CD4-positive, alpha-beta T cell (primary cell): ENCODE measurements at regions not wholly inside any gene's neighbourhood (a gene's known extent, or its start where the extent isn't known, plus 50 kb on each side); places are given as distances from the start of the nearest gene placed in this dataset.

Experiments
- ATAC-seq: fragments of 200-7000 bp; cut with Tn5 transposase; one replicate; pipeline ENCODE4 v1.10.0; 2022; ENCODE audit warnings: mild to moderate bottlenecking; ENCODE audit not compliant: poor library complexity
- CTCF ChIA-PET: fragments of 350-600 bp; sonication (Branson Sonifier 250); formaldehyde crosslinking; loops from one replicate; lab custom pipeline; 2021; ENCODE audit warnings: antibody characterized with exemption, inconsistent platforms; lab: Charles Lee
- POLR2A ChIA-PET: fragments of 350-600 bp; sonication (Branson Sonifier 250); formaldehyde crosslinking; loops from one replicate; lab custom pipeline; 2021; ENCODE audit warnings: antibody characterized with exemption, inconsistent platforms; lab: Charles Lee
- DNase-seq, 14 experiments: peaks; one replicate each; pipeline ENCODE4 v3.0.0-alpha.2; 2013 to 2020; ENCODE audit warnings: mixed read lengths in 2 of 14
- H3K27ac ChIP-seq, 2 donors: one replicate each; pipeline versions ENCODE4 v1.5.1 to v1.7.0; 2013; ENCODE audit warnings: low read length in 2 of 2, low read depth in 1 of 2, mild to moderate bottlenecking in 1 of 2
- H3K27me3 ChIP-seq, 2 experiments: 1 replicate in 1 of 2; 2 replicates in 1 of 2; pipeline versions ENCODE4 v1.6.1 to v1.7.0; 2013; ENCODE audit warnings: low read length in 2 of 2, control low read depth in 1 of 2, mild to moderate bottlenecking in 1 of 2, moderate library complexity in 1 of 2; ENCODE audit not compliant: insufficient read depth in 2 of 2, control insufficient read depth in 1 of 2
- H3K36me3 ChIP-seq: one replicate; pipeline ENCODE4 v1.6.1; 2013; ENCODE audit warnings: low read length, control low read depth; ENCODE audit not compliant: insufficient read depth
- H3K4me1 ChIP-seq: one replicate; pipeline ENCODE4 v1.6.1; 2013; ENCODE audit warnings: low read length, control low read depth; ENCODE audit not compliant: insufficient read depth
- H3K4me3 ChIP-seq: one replicate; pipeline ENCODE4 v1.5.1; 2013; ENCODE audit warnings: mild to moderate bottlenecking, low read length, moderate library complexity
- H3K9me3 ChIP-seq, 2 experiments: 1 replicate in 1 of 2; 2 replicates in 1 of 2; pipeline versions ENCODE4 v1.6.1 to v1.7.0; 2013; ENCODE audit warnings: low read length in 2 of 2, mild to moderate bottlenecking in 2 of 2, control low read depth in 1 of 2, moderate library complexity in 1 of 2; ENCODE audit not compliant: control insufficient read depth in 1 of 2, insufficient read depth in 1 of 2
- H3K27ac Mint-ChIP-seq: one replicate; pipeline ENCODE4 v1.8.0; 2020; ENCODE audit warnings: mixed read lengths
- H3K27me3 Mint-ChIP-seq: one replicate; pipeline ENCODE4 v1.8.0; 2021; ENCODE audit warnings: mixed read lengths
- H3K36me3 Mint-ChIP-seq: one replicate; pipeline ENCODE4 v1.8.0; 2021; ENCODE audit warnings: low read depth, mixed read lengths
- H3K4me1 Mint-ChIP-seq: one replicate; pipeline ENCODE4 v1.8.0; 2021; ENCODE audit warnings: low read depth, mixed read lengths
- H3K4me3 Mint-ChIP-seq: one replicate; pipeline ENCODE4 v1.8.0; 2020; ENCODE audit warnings: mild to moderate bottlenecking, mixed read lengths
- H3K9me3 Mint-ChIP-seq: one replicate; pipeline ENCODE4 v1.8.0; 2020; ENCODE audit warnings: mixed read lengths
- intact Hi-C, 2 experiments: fragments of 100-400 bp; cut with DNase I in 1 of 2; cut with micrococcal nuclease in 1 of 2; formaldehyde crosslinking; loops; one replicate each; pipeline versions ENCODE4 v1.15.1 to v1.9.0; 2023 to 2025; cut with DNase I, micrococcal nuclease
- TF ChIP-seq, protein P1 (sequence below): fragments of 200-600 bp; IDR thresholded peaks from one replicate; pipeline ENCODE4 v1.8.0; 2022; ENCODE audit warnings: antibody characterized with exemption, mild to moderate bottlenecking

DNA sequence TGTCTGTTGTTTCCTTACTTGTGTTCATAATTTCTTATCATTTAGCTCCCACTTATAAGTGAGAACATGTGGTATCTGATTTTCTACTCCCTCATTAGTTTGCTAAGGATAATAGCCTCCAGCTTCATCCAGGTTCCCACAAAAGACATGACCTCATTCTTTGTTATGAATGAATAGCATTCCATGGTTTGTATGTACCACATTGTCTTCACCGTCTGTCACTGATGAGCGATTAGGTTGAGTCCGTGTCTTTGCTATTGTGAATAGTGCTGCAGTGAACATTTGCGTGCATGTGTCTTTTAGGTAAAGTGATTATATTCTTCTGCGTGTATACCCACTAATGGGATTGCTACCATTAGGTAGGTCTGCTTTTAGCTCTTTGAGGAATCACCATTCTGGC, 624.3 kb upstream of the EPHA5 start:
- no peaks in the 10 kb centered on the region for H3K4me1 Mint-ChIP-seq
- intact Hi-C loops: no loop called here
- ChIA-PET POLR2A (no interaction called here), CTCF (no interaction called here)
- H3K4me3 ChIP-seq: no peak overlapping the region
- H3K27me3 Mint-ChIP-seq: no peaks in the 10 kb centered on the region
- H3K4me1 ChIP-seq: no peaks in the 10 kb centered on the region
- no peaks in the 10 kb centered on the region for H3K36me3 Mint-ChIP-seq
- H3K27ac ChIP-seq: no peak overlapping the region
- DNase-seq (no peak), ATAC-seq (no peak)
- peaks cover 11% of the 10 kb centered on the region for H3K9me3 Mint-ChIP-seq
- TF ChIP-seq, protein P1, sequence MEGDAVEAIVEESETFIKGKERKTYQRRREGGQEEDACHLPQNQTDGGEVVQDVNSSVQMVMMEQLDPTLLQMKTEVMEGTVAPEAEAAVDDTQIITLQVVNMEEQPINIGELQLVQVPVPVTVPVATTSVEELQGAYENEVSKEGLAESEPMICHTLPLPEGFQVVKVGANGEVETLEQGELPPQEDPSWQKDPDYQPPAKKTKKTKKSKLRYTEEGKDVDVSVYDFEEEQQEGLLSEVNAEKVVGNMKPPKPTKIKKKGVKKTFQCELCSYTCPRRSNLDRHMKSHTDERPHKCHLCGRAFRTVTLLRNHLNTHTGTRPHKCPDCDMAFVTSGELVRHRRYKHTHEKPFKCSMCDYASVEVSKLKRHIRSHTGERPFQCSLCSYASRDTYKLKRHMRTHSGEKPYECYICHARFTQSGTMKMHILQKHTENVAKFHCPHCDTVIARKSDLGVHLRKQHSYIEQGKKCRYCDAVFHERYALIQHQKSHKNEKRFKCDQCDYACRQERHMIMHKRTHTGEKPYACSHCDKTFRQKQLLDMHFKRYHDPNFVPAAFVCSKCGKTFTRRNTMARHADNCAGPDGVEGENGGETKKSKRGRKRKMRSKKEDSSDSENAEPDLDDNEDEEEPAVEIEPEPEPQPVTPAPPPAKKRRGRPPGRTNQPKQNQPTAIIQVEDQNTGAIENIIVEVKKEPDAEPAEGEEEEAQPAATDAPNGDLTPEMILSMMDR: no peak
- no peaks in the 10 kb centered on the region for H3K36me3 ChIP-seq
- no peak overlapping the region for H3K27ac Mint-ChIP-seq
- no peak overlapping the region for H3K4me3 Mint-ChIP-seq
- H3K9me3 ChIP-seq: no peaks in the 10 kb centered on the region
- H3K27me3 ChIP-seq: no peaks in the 10 kb centered on the region

DNA sequence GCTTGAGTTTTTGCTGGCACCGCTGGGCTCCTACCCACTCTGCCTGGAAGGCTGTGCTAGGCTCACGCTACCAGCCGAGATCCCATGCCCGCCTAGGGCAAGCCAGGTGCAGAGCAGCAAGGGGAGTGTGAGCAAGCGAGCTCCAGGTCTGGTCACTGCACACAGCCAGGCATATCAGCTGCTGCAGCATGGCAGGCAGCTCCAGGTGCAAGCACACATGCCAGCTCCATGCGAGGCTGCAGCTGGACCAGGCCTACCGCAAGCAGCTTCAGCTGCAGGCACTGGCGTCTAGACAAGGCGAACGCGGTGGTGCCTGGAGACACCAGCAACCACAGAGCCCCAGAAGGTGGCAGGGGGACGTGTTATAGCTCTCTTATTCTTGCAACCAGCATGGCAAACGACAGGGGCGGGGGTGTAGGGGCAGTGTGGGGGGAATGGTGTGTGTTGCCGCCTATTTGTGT, 614.7 kb upstream of the EPHA5 start:
- no peaks in the 10 kb centered on the region for H3K27me3 ChIP-seq
- Mint-ChIP-seq H3K9me3 (peaks cover 5% of the 10 kb centered on the region), H3K27me3 (no peaks in the 10 kb centered on the region), H3K36me3 (no peaks in the 10 kb centered on the region), H3K27ac (no peak overlapping the region), H3K4me1 (no peaks in the 10 kb centered on the region), H3K4me3 (no peak overlapping the region)
- no peaks in the 10 kb centered on the region for H3K4me1 ChIP-seq
- POLR2A ChIA-PET: no interaction called here
- DNase-seq (no peak), ATAC-seq (no peak)
- H3K36me3 ChIP-seq: no peaks in the 10 kb centered on the region
- TF ChIP-seq, protein P1: no peak
- CTCF ChIA-PET: no interaction called here
- H3K27ac ChIP-seq: no peak overlapping the region
- intact Hi-C loops: no loop called here
- H3K4me3 ChIP-seq: no peak overlapping the region
- H3K9me3 ChIP-seq: peaks cover 0 to 14% of the 10 kb centered on the region in 2 experiments

DNA sequence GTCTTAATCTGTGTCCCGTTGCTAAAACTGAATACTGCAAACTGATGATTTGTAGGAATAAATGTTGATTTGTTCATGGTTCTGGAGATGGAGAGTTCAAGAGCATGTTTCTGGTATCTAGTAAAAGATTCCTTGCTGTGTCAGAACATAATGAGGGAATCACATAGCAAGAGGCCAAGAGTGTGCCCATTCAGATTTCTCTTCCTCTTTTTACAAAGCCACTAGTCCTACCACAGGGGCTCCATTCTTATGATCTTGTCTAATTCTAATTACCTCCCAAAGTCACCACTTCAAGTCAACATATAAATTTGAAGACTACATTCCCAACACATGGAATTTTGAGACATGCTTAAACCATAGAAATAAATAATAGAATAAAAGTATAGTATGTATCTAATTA, 608.8 kb upstream of the EPHA5 start:
- ATAC-seq (no peak), DNase-seq (no peak)
- Histone ChIP-seq H3K27me3 (no peaks in the 10 kb centered on the region), H3K27ac (no peak overlapping the region), H3K4me1 (no peaks in the 10 kb centered on the region), H3K4me3 (no peak overlapping the region), H3K9me3 (peaks cover 0 to 4% of the 10 kb centered on the region in 2 experiments), H3K36me3 (no peaks in the 10 kb centered on the region)
- Mint-ChIP-seq H3K27ac (no peak overlapping the region), H3K4me1 (no peaks in the 10 kb centered on the region), H3K27me3 (no peaks in the 10 kb centered on the region), H3K4me3 (no peak overlapping the region), H3K36me3 (no peaks in the 10 kb centered on the region), H3K9me3 (peaks cover 12% of the 10 kb centered on the region)
- TF ChIP-seq, protein P1: no peak
- intact Hi-C loops: no loop called here
- ChIA-PET POLR2A (no interaction called here), CTCF (no interaction called here)
